Mesodermal cell (in vitro differentiated cells): ENCODE measurements at regions not wholly inside any gene's neighbourhood (a gene's known extent, or its start where the extent isn't known, plus 50 kb on each side); places are given as distances from the start of the nearest gene placed in this dataset.
"Not testable (repeated sequence)": the region's sequence is repeated elsewhere in the genome, so short reads cannot be mapped to it uniquely, and the experiment has no call there.

Experiments
- H3K27ac ChIP-seq: 2 replicates; pipeline ENCODE4 v1.7.0; 2013; ENCODE audit warnings: mild to moderate bottlenecking, low read depth, low read length, moderate library complexity; ENCODE audit not compliant: severe bottlenecking
- H3K36me3 ChIP-seq: 2 replicates; pipeline ENCODE4 v1.7.1; 2013; ENCODE audit warnings: mild to moderate bottlenecking, low read length, moderate library complexity; ENCODE audit not compliant: control insufficient read depth, insufficient read depth
- H3K4me1 ChIP-seq: one replicate; pipeline ENCODE4 v1.7.1; 2013; ENCODE audit warnings: mild to moderate bottlenecking, low read length; ENCODE audit not compliant: insufficient read depth, control insufficient read depth, poor library complexity, severe bottlenecking
- H3K4me3 ChIP-seq: 2 replicates; pipeline ENCODE4 v1.7.0; 2013; ENCODE audit warnings: low read length, control low read depth, mild to moderate bottlenecking; ENCODE audit not compliant: insufficient read depth, poor library complexity, severe bottlenecking; ENCODE audit errors: extremely low read depth
- H3K9me3 ChIP-seq: 2 replicates; pipeline ENCODE4 v1.7.1; 2013; ENCODE audit warnings: mild to moderate bottlenecking, low read length, moderate library complexity; ENCODE audit not compliant: control insufficient read depth
- WGBS, 2 experiments: methylation state at CpG; one replicate each; pipeline ENCODE4 v1.1.5; 2013; ENCODE audit warnings: missing lambda C conversion rate in 2 of 2; ENCODE audit not compliant: insufficient coverage in 2 of 2; 5-methylcytosine and 5-hydroxymethylcytosine counted together

DNA sequence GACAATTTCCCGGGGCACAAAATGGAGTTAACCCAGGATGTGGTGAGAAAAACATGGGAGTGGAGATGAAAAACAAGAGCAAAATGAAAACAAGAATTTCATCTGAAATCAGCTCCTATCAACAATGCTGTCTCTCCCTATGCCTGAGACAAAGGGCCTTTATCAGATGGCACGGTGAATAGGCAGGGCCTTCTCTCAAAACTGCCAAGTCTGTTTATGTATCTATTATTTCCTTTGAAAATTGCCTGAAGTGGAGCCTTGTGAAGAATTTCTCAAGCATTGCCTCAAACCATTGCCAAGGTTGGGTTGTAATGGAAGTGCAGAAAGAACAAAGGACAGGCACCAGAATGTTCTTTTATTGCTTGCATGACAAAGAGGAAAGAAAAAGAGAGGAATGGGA is 74.7 kb downstream of the BTBD3 start:
- Histone ChIP-seq H3K27ac (no peak overlapping the region), H3K9me3 (no peaks in the 10 kb centered on the region), H3K4me3 (no peak overlapping the region), H3K36me3 (no peaks in the 10 kb centered on the region), H3K4me1 (peaks cover 4% of the 10 kb centered on the region)
- WGBS, 2 experiments = no CpG with 5 or more reads among the region's 2 CpGs

DNA sequence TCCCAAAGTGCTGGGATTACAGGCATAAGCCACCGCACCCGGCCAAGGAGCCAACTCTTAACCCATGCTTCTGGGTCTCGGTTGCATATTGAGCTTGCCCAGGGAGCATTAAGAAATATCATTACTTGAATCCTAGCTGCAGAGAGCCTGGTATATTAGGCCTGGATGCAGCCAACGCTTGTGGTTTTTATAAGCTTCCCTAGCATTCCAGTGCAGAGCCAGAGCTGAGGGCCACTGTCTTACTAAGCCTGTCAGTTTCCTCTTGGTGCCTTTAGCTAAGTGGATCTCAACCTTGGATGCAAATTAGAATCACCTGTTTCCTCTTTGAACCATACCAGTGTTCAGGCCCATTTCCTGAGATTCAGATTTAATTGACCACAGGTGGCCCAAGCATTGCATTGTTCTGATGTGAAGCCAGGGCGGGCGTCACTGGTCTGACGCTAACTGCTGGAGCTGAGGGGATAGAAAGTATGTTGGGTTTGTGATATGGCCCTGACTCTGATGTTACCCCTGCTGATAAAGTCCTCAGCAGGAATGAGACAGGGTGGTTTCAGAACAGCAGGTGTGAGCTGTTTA is 76.3 kb downstream of the BTBD3 start:
- H3K4me3 ChIP-seq = no peak overlapping the region
- H3K9me3 ChIP-seq = no peaks in the 10 kb centered on the region
- 76 to 96% methylated on average over 7 of the region's 7 CpGs for WGBS, 2 experiments
- H3K27ac ChIP-seq = no peak overlapping the region
- peaks cover 4% of the 10 kb centered on the region for H3K4me1 ChIP-seq
- no peaks in the 10 kb centered on the region for H3K36me3 ChIP-seq

DNA sequence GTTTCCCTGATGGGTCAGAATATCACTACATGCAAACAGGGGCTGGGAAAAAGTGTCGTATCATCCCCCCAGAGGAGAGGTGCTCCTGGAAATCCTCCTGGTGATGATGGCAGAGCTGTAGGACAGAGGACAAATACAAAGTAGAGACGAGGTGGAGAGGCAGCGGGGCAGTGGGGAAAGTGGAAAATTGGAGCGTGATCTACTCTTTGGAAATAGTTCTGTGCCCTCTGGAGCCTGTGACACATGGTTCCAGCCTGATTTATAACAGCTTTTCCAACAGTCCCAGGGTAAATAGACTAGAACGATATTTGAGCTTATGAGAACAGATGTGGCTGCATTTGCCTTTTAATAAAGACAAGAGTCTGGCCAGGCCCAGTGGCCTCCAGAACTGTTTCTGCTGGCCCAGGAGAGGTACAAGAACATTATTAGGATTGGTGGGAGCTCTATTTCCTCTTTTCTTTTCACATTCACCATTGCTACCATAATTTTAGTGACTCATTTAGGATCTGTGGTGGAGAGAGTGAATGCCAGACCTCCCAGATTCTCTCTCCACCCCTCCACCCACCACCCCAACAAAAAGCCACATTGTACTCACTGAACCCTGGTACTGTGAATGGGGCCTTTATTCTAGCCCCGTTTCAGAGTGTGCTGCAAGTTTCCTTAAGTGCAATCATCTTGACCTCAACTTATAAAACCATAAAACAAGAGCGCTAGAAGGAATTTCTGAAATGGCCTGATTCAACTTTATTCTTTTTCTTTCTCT is 78.3 kb downstream of the BTBD3 start:
- Histone ChIP-seq H3K27ac (peak overlapping the region; percentile 59), H3K4me1 (peaks cover 4% of the 10 kb centered on the region), H3K4me3 (no peak overlapping the region), H3K36me3 (no peaks in the 10 kb centered on the region), H3K9me3 (no peaks in the 10 kb centered on the region)
- 80 to 81% methylated on average over 6 of the region's 7 CpGs for WGBS, 2 experiments

DNA sequence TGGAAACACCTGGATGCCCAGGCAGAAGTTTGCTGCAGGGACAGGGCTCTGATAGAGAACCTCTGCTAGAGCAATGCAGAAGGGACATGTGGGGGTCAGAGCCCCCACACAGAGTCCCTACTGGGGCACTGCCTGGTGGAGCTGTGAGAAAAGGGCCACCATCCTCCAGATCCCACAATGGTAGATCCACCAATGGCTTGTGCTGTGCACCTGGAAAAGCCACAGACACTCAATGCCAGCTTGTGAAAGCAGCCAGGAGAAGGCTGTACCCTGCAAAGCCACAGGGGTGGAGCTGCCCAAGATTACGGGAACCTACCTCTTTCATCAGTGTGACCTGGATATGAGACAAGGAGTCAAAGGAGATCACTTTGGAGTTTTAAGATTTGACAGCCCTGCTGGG is 87.1 kb downstream of the BTBD3 start:
- not testable (repeated sequence) for H3K4me3 ChIP-seq, H3K36me3 ChIP-seq, H3K27ac ChIP-seq, H3K9me3 ChIP-seq, H3K4me1 ChIP-seq
- WGBS, 2 experiments = 83 to 100% methylated on average over 1 of the region's 1 CpG

DNA sequence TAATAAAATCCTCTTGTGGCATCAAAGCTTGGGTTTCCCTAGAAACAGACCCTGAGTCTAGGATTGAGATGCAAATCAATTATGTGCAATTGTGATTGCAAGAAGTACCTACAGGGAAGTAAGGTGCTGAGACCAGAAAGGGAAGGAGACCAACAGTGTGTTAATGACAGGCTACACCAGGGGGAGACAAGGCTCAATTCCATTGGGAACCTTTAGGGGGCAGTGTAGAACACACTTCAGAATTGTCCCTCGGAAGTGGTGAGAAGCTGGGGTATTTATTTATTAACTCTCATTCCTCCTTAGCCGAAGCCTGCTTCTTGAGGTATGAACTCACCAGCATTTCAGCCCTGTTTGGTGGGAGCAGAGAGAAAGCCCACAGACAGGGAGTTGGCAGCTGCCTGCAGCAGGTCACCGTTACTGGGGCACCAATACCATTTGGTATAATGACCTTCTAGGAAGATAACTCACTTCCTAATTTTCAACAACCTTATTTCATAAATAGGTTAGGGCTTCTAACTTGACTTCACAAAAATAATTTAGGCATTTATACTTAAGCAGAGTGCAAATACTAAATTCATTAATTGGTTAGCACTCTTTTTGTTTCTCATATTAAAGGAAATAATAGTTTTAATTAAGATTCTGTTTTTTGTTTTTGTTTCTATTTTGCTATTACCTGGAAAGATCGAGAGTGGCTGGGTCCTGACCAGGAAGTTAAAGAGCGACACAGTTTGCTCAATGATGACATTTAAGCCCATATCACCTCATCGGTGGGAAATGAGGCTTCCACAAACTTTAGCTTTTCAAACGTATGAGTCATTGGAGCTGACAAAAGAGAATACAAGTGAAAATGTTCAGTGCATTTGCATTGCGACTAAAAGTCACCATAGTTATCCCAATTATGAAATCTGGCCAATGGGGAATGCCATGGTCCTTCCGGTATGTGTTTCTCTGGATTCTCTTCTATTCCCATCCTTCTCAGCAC is 94.8 kb downstream of the BTBD3 start:
- H3K36me3 ChIP-seq = no peaks in the 10 kb centered on the region
- WGBS, 2 experiments = 83 to 90% methylated on average over 2 to 5 of the region's 9 CpGs
- H3K4me3 ChIP-seq = no peak overlapping the region
- no peaks in the 10 kb centered on the region for H3K9me3 ChIP-seq
- H3K27ac ChIP-seq = no peak overlapping the region
- H3K4me1 ChIP-seq = peaks cover 4% of the 10 kb centered on the region

DNA sequence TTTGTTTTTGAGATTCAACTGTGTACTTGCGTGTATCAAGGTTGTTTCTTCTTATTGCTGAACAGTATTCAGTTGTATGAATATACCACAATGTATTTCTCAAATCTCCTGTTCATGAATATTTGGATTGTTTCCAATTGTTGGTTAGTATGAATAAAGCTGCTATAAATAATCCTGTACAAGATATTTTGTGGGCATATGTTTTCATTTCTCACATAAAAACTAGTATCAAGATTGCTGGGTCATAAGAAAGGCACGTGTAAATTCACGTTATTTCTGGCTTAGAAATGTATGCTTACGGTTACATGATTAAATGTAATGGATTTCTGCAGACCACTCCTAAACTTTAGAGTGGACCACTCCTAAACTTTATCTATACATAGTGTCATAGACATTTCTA is 96.6 kb downstream of the BTBD3 start:
- Histone ChIP-seq H3K27ac (no peak overlapping the region), H3K4me1 (peaks cover 4% of the 10 kb centered on the region), H3K36me3 (no peaks in the 10 kb centered on the region), H3K4me3 (no peak overlapping the region), H3K9me3 (no peaks in the 10 kb centered on the region)
- no CpG with 5 or more reads among the region's 4 CpGs for WGBS, 2 experiments

DNA sequence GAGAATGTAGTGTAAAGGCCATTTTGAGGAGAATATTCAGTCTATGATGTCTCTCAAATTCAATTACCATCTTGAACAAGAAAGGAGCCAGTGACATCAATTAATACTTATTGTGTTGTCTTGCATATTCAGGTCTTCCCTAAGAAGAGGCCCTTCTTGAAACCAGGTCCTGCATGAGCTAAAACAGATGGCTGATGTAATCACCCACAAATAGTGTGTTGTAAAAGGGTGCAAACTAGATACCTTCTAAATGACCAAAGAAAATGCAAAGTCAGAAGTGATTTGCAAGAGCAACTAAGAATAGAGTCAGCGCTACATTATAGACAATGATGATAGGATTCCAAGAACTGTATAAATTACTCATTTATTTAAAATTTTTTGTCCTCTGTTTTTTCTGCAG is 97.0 kb downstream of the BTBD3 start:
- no peak overlapping the region for H3K27ac ChIP-seq
- peaks cover 4% of the 10 kb centered on the region for H3K4me1 ChIP-seq
- no peak overlapping the region for H3K4me3 ChIP-seq
- no peaks in the 10 kb centered on the region for H3K36me3 ChIP-seq
- no CpG with 5 or more reads among the region's 1 CpG for WGBS, 2 experiments
- no peaks in the 10 kb centered on the region for H3K9me3 ChIP-seq

DNA sequence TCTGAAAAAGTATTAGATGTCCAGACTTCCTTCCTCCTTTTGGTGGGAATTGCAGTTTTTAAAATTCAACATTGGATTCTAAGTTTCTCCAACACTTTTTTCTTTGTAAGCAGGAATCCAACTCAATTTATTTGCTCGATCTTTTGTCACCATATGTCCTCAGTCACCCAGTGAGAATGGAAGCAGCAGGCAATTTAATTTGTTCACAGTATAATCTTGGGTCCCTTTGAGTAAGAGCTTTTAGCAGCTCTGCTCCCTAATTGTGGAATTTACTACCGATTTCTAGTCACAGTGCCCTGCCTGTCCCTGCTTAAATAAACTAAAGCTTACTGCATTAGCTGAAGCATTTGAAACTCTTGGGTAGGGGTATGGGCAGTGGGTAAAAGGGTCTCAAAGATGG is 98.6 kb downstream of the BTBD3 start:
- Histone ChIP-seq H3K9me3 (no peaks in the 10 kb centered on the region), H3K4me3 (no peak overlapping the region), H3K36me3 (no peaks in the 10 kb centered on the region), H3K4me1 (peaks cover 4% of the 10 kb centered on the region), H3K27ac (no peak overlapping the region)
- WGBS, 2 experiments = 100% methylated on average over 1 of the region's 2 CpGs; no CpG with 5 or more reads in 1 of the 2 experiments

DNA sequence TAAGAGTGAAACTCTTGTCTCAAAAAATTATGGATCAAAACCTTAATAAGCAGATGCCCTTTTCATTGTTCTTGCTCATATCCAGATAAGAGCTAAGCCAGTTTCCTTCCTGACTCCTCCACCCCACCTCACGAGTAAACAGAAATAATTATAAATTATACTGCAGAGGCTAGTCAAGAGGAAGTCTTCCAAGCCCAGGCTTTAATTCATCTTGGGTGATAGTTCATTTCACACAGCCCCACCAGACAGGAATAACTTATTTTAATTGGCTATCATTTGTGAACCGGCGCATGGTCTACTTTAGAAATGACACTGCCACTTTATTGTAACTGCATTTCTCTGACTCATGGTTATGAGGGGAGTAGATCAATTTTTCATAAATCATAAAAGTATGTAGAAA is 102.0 kb downstream of the BTBD3 start:
- no peaks in the 10 kb centered on the region for H3K36me3 ChIP-seq
- H3K4me3 ChIP-seq = no peak overlapping the region
- no CpG with 5 or more reads among the region's 3 CpGs for WGBS, 2 experiments
- no peak overlapping the region for H3K27ac ChIP-seq
- no peaks in the 10 kb centered on the region for H3K4me1 ChIP-seq
- no peaks in the 10 kb centered on the region for H3K9me3 ChIP-seq

DNA sequence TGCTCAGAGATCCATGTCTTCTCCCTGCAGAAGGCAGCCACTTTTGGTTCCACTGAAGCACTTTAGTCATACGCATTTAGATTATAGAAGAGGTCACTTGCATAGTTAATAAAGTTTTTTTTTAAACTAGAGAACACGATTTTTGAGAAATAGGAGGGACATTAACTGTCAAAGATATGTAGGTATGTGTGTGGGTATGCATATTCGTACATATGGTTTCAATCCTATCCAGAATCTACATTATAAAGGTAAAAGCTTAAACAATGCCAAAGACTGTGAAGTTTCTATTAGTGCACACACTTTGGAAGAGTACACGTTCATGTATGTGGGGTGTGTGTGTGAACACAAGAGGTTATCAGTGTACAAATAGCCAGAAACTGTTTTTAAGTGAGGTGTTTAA is 103.2 kb downstream of the BTBD3 start:
- no peak overlapping the region for H3K4me3 ChIP-seq
- 100% methylated on average over 1 of the region's 4 CpGs; no CpG with 5 or more reads in 1 of the 2 experiments for WGBS, 2 experiments
- no peaks in the 10 kb centered on the region for H3K36me3 ChIP-seq
- no peaks in the 10 kb centered on the region for H3K4me1 ChIP-seq
- H3K9me3 ChIP-seq = no peaks in the 10 kb centered on the region
- no peak overlapping the region for H3K27ac ChIP-seq
